ENCODE measurements at regions not wholly inside any gene's neighbourhood (a gene's known extent, or its start where the extent isn't known, plus 50 kb on each side); places are given as distances from the start of the nearest gene placed in this dataset.
"Not testable (repeated sequence)": the region's sequence is repeated elsewhere in the genome, so short reads cannot be mapped to it uniquely, and the experiment has no call there.

GRCh38 chr5:57932761-57933160 lies 450.1 kb upstream of the ACTBL2 start:
- H3K9ac ChIP-seq (ENCODE audit: low read depth, low read length): no peak overlapping the region
- H2AFZ ChIP-seq (ENCODE audit: low read depth, low read length): no peak overlapping the region
- no peaks in the 10 kb centered on the region for H3K79me2 ChIP-seq (ENCODE audit: insufficient read depth, low read length)
- H3K27ac ChIP-seq (ENCODE audit: low read length): no peak overlapping the region
- TF ChIP-seq CTCF (IDR thresholded peaks at IDR 0.05; ENCODE audit: borderline replicate concordance, extremely low read depth, low read length, poor library complexity, severe bottlenecking) (no peak), EZH2 (IDR thresholded peaks at IDR 0.05; ENCODE audit: borderline replicate concordance, low read depth, low read length, severe bottlenecking) (no peak)
- DNase-seq (no peak), ATAC-seq (ENCODE audit: insufficient read depth, low read depth) (no peak)
- H3K4me3 ChIP-seq (ENCODE audit: low read depth in 1 of 2, low read length in 2 of 2): no peak overlapping the region
- H3K36me3 ChIP-seq (ENCODE audit: insufficient read depth, low read length): no peaks in the 10 kb centered on the region
- no peaks in the 10 kb centered on the region for H3K4me1 ChIP-seq (ENCODE audit: insufficient read depth, low read length)
- no peaks in the 10 kb centered on the region for H3K27me3 ChIP-seq (ENCODE audit: insufficient read depth, low read length, poor library complexity)
- H3K9me3 ChIP-seq (ENCODE audit: insufficient read depth, low read length, severe bottlenecking): no peaks in the 10 kb centered on the region
- no peak overlapping the region for H3K4me2 ChIP-seq (ENCODE audit: insufficient read depth, low read length)
- H4K20me1 ChIP-seq (ENCODE audit: insufficient read depth, low read length): no peaks in the 10 kb centered on the region

- Histone ChIP-seq H3K4me2 (ENCODE audit: insufficient read depth, low read length) (no peak overlapping the region), H3K27me3 (ENCODE audit: insufficient read depth, low read length, poor library complexity) (no peaks in the 10 kb centered on the region), H3K4me1 (ENCODE audit: insufficient read depth, low read length) (no peaks in the 10 kb centered on the region), H3K4me3 (ENCODE audit: low read depth in 1 of 2, low read length in 2 of 2) (no peak overlapping the region), H2AFZ (ENCODE audit: low read depth, low read length) (no peak overlapping the region), H3K79me2 (ENCODE audit: insufficient read depth, low read length) (no peaks in the 10 kb centered on the region), H3K9me3 (ENCODE audit: insufficient read depth, low read length, severe bottlenecking) (no peaks in the 10 kb centered on the region), H3K9ac (ENCODE audit: low read depth, low read length) (no peak overlapping the region), H4K20me1 (ENCODE audit: insufficient read depth, low read length) (no peaks in the 10 kb centered on the region), H3K36me3 (ENCODE audit: insufficient read depth, low read length) (no peaks in the 10 kb centered on the region), H3K27ac (ENCODE audit: low read length) (no peak overlapping the region)
- DNase-seq (no peak), ATAC-seq (ENCODE audit: insufficient read depth, low read depth) (no peak)
- TF ChIP-seq EZH2 (IDR thresholded peaks at IDR 0.05; ENCODE audit: borderline replicate concordance, low read depth, low read length, severe bottlenecking) (no peak), CTCF (IDR thresholded peaks at IDR 0.05; ENCODE audit: borderline replicate concordance, extremely low read depth, low read length, poor library complexity, severe bottlenecking) (no peak)
Measured at GRCh38 chr5:57931807-57932206, 449.2 kb upstream of the ACTBL2 start.

GRCh38 chr5:57931352-57931751 lies 448.7 kb upstream of the ACTBL2 start:
- Histone ChIP-seq H3K27ac (ENCODE audit: low read length) (no peak overlapping the region), H2AFZ (ENCODE audit: low read depth, low read length) (no peak overlapping the region), H3K9me3 (ENCODE audit: insufficient read depth, low read length, severe bottlenecking) (no peaks in the 10 kb centered on the region), H3K27me3 (ENCODE audit: insufficient read depth, low read length, poor library complexity) (no peaks in the 10 kb centered on the region), H3K4me3 (ENCODE audit: low read depth in 1 of 2, low read length in 2 of 2) (no peak overlapping the region), H3K79me2 (ENCODE audit: insufficient read depth, low read length) (no peaks in the 10 kb centered on the region), H4K20me1 (ENCODE audit: insufficient read depth, low read length) (no peaks in the 10 kb centered on the region), H3K9ac (ENCODE audit: low read depth, low read length) (no peak overlapping the region), H3K4me2 (ENCODE audit: insufficient read depth, low read length) (no peak overlapping the region), H3K36me3 (ENCODE audit: insufficient read depth, low read length) (no peaks in the 10 kb centered on the region), H3K4me1 (ENCODE audit: insufficient read depth, low read length) (no peaks in the 10 kb centered on the region)
- no peak for ATAC-seq (ENCODE audit: insufficient read depth, low read depth)
- DNase-seq: no peak
- TF ChIP-seq EZH2 (IDR thresholded peaks at IDR 0.05; ENCODE audit: borderline replicate concordance, low read depth, low read length, severe bottlenecking) (no peak), CTCF (IDR thresholded peaks at IDR 0.05; ENCODE audit: borderline replicate concordance, extremely low read depth, low read length, poor library complexity, severe bottlenecking) (no peak)

GRCh38 chr5:57929271-57929670 lies 446.7 kb upstream of the ACTBL2 start:
- no peaks in the 10 kb centered on the region for H3K27me3 ChIP-seq (ENCODE audit: insufficient read depth, low read length, poor library complexity)
- no peaks in the 10 kb centered on the region for H3K79me2 ChIP-seq (ENCODE audit: insufficient read depth, low read length)
- H4K20me1 ChIP-seq (ENCODE audit: insufficient read depth, low read length): no peaks in the 10 kb centered on the region
- TF ChIP-seq CTCF (IDR thresholded peaks at IDR 0.05; ENCODE audit: borderline replicate concordance, extremely low read depth, low read length, poor library complexity, severe bottlenecking) (no peak), EZH2 (IDR thresholded peaks at IDR 0.05; ENCODE audit: borderline replicate concordance, low read depth, low read length, severe bottlenecking) (no peak)
- no peak overlapping the region for H3K27ac ChIP-seq (ENCODE audit: low read length)
- ATAC-seq (ENCODE audit: insufficient read depth, low read depth) (no peak), DNase-seq (no peak)
- H3K4me2 ChIP-seq (ENCODE audit: insufficient read depth, low read length): no peak overlapping the region
- H2AFZ ChIP-seq (ENCODE audit: low read depth, low read length): no peak overlapping the region
- H3K4me1 ChIP-seq (ENCODE audit: insufficient read depth, low read length): no peaks in the 10 kb centered on the region
- no peaks in the 10 kb centered on the region for H3K36me3 ChIP-seq (ENCODE audit: insufficient read depth, low read length)
- H3K9ac ChIP-seq (ENCODE audit: low read depth, low read length): no peak overlapping the region
- no peak overlapping the region for H3K4me3 ChIP-seq (ENCODE audit: low read depth in 1 of 2, low read length in 2 of 2)
- H3K9me3 ChIP-seq (ENCODE audit: insufficient read depth, low read length, severe bottlenecking): no peaks in the 10 kb centered on the region

- not testable (repeated sequence) for H3K4me3 ChIP-seq (ENCODE audit: low read depth in 1 of 2, low read length in 2 of 2); H3K4me1 ChIP-seq (ENCODE audit: insufficient read depth, low read length); ATAC-seq (ENCODE audit: insufficient read depth, low read depth); H3K4me2 ChIP-seq (ENCODE audit: insufficient read depth, low read length); H3K9me3 ChIP-seq (ENCODE audit: insufficient read depth, low read length, severe bottlenecking); H3K36me3 ChIP-seq (ENCODE audit: insufficient read depth, low read length); H2AFZ ChIP-seq (ENCODE audit: low read depth, low read length); H3K9ac ChIP-seq (ENCODE audit: low read depth, low read length); DNase-seq; H3K79me2 ChIP-seq (ENCODE audit: insufficient read depth, low read length); H4K20me1 ChIP-seq (ENCODE audit: insufficient read depth, low read length); H3K27ac ChIP-seq (ENCODE audit: low read length); H3K27me3 ChIP-seq (ENCODE audit: insufficient read depth, low read length, poor library complexity)
Measured at GRCh38 chr5:57923094-57923493, 440.5 kb upstream of the ACTBL2 start.
